T follicular helper cell (primary cell): ENCODE measurements at regions not wholly inside any gene's neighbourhood (a gene's known extent, or its start where the extent isn't known, plus 50 kb on each side); places are given as distances from the start of the nearest gene placed in this dataset.

ENCODE experiments used
- DNase-seq: peaks from one replicate; pipeline ENCODE4 v3.0.0-alpha.2; 2020; ENCODE audit warnings: low read depth

DNA sequence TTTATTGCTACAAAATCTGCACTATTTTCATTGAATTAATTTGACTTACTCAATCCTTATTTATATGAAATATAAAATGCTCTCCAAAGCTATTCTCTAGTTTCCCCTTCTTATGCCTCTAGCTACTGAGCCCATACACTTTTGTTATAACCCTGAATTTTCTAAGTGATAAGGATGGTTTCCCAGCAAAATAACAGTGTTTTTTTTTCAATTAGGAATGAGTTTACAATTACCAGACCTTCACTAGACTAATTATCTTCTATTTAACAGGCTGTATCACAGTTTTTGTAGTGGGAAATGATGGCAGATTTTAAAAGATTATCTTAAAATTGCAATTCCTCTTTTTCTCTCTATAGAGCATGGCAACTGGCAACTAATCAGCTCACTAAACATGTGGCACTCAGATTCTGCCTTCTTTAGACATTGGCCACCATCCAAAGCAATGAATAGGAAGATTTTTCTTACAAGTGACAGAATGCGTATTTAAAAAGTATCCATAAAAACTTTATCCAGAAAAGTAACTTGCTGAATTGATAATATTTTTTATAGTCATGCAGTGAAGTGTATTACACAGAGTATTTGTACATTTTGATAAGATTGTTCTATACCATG lies 585.7 kb upstream of the ZNF608 start:
- DNase-seq: no peak

DNA sequence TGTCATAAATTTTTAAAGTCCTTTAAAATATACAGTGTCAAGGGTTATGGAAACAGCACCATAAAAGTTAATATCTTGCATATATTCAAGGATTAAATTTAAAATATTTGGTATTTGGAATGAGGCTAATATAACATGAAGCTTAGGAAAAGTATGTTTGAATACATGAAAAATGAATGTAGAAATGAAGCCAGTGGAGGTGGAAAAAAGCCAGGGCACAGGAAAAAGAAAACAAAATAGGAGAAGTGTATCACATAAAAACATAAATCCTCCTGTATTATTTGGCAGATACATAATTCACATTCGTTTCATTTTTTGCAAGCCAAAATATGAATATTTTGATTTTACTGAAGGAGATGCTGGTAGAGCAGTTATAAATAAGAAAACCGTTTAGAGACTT lies 587.0 kb upstream of the ZNF608 start:
- no peak for DNase-seq

DNA sequence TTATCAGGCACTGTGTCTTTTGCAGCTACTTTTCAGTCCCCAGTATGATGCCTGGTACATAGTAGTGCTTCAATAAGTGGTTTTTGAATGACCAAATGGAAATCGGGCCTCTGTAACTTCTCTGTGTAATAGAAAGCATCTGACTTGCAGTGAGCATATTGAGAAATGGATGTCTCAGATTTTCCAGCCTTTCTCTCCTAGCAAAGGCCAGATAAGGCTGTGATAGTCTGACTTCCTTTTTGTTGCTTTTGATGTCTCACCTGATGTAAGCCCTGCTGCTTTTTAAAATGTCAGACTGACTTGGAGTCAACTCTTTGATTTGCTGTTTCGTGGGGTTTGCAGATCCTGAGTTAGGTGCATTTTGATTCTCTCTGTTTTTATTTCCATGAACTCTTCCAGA lies 590.0 kb upstream of the ZNF608 start:
- no peak for DNase-seq

DNA sequence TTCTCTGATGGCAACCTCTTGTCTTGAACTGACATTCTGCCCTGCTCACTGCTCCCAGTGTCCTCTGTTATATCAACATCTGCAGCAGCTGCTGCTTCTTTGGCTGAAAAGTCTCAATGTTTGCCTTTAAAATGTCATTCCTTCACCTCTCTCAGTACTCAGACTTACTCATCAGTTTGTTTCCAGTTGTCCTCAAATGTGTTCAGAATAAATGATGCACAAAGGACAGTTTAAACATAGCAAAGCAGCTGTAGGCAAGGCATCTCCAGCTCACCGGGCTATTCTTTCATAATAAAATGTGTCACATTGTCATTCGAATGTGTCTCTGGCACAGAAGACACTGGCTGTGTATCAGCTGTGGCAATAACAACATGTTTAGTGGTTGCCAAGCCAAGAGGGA lies 590.9 kb upstream of the ZNF608 start:
- DNase-seq: no peak

DNA sequence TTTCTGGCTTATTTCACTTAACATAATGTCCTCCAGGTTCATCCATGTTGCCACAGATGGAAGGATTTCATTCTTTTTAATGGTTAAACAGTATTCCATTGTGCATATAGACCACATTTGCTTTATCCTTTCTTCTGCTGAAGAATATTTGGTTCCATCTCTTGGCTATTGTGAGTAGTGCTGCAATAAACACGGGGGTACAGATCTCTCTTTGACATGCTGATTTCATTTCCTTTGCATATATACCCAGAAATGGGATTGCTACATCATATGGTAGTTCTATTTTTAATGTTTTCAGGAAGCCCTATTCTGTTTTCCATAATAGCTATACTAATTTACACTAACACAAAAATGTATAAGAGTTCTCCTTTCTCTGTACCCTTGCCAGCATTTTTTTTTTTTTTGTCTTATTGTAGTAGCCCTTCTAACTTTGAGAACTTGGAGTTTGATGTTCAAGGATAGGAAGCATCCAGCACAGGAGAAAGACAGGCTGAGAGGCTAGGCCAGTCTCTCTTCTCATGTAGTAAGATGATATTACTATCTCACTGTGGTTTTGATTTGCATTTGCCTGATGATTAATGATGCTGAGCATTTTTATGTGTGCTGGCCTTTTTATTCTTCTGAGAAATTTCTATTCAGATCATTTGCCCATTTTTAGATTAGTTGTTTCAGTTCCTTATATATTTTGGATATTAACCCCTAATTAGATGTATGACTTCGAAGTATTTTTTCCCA lies 592.2 kb upstream of the ZNF608 start:
- no peak for DNase-seq

DNA sequence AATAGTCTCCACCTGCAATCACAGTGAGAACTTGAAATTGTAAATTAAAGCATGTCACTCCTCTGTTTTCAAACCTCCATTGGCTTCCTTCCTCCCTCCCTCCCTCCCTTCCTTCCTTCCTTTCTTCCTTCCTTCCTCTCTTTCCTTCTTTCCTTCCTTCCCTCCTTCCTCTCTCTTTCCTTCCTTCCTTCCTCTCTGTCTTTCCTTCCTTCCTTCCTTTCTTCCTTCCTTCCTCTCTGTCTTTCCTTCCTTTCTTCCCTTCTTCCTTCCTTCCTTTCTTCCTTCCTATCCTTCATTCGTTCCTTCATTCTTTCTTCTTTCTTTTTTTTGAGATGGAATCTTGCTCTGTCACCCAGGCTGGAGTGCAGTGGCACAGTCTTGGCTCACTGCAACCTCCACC lies 595.0 kb upstream of the ZNF608 start:
- no peak for DNase-seq

DNA sequence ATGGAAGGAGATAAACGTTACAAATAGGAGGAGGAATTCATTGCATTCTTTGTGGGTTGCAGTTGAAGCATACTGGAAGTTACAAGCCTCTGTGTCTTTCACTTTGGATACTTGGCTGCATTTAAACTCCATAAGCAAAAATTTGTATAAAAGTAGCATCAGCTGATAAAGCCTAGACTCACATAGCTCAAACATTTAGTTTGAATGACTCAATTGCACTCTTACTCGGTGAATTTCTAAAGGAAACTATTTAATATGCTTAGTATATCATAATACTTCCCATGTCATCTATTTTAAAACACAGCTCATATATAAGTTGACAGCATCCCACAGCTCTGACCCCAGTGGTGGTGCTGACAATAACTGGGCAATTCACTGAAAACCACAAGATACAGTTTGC lies 596.6 kb upstream of the ZNF608 start:
- no peak for DNase-seq

DNA sequence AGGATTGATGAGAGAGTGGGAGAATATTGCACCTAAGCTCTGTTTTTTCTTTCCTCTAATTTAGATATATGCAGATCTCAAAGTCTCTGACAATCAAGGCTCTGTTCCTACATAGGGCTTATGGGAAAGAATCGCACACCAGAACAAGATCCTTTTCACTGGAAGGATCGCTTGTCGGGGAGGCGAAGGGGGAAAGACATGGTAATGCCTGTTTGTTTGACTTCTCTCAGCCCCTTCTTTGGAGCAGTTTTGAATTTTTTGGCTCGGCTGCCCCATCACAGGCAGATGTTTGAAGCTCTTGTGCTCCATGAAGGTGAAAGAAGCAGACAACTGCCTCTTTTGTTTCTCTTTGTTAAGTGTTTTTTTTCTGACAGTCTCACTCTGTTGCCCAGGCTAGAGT lies 599.9 kb upstream of the ZNF608 start:
- no peak for DNase-seq

DNA sequence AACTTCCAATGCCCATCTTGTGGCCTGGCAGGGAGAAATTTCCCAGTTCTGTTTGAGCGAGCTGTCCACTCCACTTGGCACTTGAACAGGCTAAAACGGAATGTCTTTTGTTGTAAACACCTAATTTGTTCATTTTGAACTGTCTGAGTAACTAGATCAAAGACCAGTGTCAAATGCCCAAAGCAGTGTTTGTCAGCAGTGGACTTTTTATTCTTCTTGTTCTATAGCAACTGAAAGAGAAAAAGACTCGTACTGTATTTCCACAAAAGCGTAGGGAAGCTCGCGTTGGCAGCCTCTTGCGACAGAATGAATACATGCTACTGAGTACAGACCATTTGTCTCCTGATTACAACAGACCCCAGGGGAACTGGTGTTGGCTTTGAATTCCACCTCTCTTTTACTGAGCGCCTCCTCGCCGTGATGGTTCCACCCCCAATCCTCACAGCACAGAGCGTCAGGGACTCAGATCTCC lies 601.8 kb upstream of the ZNF608 start:
- no peak for DNase-seq

DNA sequence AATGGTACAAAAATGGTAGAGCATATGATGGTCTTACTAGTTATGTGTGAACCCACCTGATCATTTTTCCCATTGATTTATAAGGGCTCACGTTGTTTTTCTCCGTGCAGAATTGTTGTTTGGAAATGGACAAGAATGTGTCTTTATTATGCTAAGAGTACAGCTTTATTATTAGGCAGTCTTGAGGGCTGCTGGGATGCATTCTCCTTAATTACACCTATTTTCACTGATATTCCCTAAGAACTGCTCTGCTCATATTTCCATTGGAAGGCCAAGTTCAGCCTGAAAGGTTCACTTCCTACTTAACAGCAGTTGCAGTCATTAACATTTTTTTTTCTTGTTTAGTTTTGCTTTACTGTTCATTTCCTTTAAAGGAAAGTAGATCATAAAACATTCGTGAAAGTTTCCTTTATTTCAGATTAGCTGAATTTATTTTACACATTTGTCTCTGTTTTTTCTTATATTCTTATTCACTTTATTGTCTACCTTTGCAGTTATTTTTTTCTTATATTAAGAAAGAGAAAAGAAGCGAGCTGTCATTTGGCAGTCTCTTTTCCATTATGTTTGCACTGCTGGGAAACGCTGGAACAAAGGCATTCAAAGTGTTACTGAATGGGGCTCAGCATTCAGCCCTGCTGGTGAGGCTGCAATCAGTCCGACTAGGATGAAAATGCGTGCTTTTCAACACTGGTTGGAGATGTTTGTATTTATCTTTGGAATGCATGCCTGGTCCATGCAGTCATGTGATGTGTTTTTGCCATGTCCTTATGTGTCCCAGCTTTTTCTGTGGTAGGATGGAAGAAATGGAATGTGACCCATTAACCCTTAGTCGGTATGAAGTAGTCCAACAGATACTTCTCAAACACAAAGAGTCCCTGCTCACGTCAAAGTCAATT lies 602.7 kb upstream of the ZNF608 start:
- no peak for DNase-seq

DNA sequence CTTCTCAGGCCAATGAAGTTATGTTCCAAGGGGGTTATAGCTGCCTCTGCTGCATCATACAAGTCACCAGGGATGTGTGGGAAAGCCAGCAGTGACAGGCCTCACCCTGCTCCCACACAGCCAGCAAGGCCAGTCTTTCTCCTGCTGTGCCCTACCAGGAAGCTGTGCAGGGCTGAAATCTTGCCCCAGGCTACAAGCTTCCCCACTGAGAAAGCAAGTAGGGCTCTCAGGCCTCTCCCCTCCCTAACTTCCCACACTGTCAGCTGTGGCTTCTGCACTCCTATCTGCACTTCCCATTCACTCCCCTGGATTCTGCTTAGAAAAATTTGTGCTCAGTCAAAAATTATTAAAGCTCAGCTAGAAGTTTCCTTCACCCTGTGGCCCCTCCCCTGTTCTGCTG lies 611.2 kb upstream of the ZNF608 start:
- DNase-seq: no peak

DNA sequence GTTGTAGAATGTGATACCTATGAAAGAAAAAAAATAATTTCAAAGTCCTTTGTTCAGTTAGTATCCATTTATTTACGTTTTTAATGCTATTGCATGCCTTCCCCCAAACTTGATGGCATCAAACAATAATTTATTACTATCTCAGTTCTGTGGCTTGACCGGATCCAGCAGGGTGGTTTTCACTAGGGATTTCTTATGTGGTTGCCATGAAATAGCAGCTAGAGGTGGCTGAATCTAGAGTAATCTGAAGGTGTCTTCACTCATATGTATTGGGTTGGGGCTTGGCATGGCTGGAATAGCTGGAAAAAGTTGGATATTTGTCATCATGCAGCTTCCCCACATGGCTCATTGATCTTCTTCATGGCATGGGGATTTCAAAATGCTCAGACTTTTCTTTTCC lies 619.3 kb upstream of the ZNF608 start:
- DNase-seq: no peak

DNA sequence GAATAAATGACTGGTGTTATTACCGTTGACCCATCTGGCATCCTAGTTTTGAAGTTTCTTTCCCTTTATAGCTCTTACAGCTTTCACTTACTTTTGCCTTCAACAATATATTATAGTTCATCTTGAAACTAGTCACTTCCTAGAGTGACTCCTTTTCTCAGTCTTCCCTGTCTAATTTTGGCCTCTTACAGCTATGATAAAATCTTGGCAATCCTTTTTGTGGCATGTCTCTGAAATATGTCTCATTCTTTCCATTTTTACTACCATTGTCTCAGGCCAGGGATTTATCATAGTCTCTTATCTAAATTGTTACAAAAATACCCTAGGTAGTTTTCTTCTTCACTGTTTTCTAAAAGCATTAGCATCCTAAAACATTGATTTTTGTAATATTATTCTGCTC lies 621.3 kb upstream of the ZNF608 start:
- no peak for DNase-seq

DNA sequence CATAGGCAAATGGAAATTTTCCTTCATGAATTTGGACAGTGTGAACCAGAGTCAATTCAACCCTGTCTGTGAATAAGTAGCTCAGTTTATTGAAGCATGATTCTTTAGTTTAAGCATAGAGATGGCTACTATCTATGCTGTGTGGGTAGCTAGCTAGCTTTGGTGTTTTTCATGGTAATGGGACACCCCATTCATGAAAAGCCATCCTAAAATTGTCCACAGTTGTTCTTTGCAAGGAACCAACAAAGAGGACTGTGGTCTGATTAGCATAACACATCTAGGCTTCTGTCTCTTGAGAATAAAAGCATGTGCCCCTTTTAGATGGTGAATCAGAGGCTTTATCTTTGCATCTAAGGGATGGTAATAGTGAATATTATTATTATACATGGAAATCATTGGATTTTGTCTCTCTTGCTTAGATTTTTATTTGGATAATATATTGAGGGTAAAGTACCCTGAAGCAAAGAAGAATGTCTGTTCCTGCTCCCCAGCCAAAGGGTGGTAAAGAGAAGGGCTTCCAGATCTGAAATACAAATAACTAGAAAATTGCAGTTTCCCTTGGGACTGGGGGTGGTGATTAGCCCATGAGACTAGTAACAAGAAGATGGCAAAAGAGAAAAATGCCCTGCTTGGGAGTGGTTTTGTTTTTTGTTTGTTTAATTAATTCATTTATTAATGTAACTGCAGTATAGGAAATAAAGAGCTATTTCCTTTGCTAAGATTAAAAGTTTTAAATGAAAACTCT lies 624.2 kb upstream of the ZNF608 start:
- DNase-seq: no peak

DNA sequence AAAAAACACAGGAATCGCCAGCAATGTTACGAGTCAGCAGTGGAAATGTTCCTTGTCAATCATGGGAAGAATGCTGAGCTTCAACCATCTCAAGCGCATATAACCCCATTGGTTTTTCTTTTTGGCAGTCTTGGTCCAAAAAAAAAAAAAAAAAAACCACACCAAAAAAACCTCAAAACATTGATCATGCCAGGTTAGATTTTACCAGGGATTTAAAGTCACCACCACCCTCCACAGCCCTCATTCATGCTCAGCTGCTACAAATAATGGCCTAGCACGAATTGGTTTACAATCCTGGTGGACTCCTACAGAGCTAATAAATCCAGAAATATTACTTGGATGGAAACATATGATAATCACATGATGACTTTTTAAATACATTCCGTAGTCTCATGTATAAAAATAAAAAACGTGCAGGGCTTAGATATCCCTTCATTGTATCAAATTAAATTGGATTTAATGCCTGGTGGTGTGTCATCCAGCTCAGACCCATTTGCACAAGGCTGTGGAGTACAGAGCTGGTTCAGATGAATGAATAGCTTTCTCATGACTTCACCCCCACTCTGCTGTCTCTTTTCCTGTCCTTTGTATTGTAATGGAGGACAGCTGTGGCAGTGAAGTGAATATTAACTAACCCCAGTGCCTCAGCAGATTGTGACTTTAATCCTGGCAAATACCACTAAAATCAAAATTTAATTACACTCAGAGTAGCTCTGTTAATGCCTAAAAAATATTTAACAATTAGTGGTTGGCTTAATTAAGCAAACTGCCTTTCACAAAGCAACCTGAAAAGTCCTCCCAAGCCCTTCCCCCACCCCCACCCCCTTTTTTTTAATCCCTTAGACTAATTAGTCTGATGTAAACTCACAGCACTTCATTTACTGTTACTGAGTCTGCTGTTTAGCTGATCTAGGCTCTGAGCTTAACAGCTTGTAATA lies 626.5 kb upstream of the ZNF608 start:
- DNase-seq: no peak

DNA sequence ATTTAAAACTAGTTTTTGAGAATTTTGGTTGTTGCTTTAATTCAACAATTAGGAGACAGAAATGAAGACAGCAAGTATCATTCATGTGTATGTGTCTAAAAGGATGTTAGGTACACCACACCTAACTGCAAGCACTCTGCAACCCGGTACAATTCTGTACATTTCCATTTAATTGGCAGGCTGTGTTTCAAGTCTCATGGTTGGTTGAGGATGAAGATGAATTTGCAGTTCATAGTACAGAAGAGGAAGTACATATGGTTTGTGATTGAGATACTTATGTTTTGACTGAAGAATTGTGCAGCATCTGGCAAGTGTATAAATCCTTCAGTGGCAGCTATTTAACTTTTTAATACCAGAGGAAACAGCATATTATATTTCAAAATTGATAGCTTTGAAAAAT lies 628.7 kb upstream of the ZNF608 start:
- no peak for DNase-seq

DNA sequence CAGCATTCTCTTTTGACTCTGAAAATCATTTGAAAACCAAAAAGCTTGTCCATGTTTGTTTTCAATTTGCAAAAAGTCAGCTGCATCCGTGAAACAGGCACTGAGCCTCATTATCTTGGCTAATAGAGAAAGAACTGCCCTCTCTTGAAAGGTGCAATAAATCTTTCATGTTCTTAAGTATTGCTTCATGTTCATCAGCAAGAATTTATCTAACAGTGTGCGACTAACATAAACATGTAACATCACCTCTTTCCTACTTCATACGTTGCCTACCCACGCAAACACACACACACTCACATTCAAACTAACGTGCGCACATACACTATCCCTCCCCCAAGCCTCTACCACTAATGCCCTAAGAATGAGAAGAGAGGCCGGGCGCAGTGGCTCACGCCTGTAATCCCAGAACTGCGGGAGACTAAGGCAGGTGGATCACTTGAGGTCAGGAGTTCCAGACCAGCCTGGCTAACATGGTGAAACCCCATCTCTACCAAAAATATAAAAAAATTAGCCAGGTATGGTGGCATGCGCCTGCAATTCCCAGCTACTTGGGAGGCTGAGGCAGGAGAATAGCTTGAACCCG lies 629.7 kb upstream of the ZNF608 start:
- DNase-seq: no peak

DNA sequence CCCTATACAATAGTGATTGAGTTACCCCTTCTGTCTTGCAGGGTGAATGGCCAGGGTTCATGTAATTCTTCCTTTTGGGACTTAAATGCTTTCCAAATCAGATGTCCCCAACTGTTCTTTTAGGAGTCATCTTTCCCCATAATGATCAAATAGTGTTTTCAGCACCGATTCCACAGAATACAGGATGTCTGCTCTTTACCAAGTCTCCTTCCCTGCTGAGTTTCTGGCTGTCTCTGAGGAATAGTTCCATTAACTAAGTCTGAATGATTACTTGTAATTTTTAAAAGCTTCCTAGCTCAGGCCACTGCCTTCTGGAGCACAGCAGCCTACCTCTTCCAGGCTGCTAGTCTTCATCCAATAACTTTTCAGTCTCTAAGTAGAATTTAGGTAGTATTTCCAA lies 630.7 kb upstream of the ZNF608 start:
- DNase-seq: no peak

DNA sequence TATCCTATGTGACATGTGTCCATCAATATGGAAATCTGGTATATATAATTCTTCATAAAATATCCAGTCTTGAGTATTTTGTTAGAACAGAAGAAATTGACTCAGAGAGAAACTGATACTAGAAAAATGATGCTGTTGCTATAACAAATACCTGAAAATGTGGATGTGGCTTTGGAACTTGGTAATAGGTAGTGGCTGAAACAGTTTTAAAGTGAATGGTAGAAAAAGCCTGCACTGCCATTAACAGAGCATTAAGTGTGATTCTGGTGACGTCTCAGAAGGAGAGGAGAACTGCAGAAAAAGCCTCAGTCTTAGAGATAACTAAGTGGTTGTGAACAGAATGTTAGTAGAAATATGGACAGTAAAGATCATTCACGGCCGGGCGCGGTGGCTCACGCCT lies 634.9 kb upstream of the ZNF608 start:
- no peak for DNase-seq

DNA sequence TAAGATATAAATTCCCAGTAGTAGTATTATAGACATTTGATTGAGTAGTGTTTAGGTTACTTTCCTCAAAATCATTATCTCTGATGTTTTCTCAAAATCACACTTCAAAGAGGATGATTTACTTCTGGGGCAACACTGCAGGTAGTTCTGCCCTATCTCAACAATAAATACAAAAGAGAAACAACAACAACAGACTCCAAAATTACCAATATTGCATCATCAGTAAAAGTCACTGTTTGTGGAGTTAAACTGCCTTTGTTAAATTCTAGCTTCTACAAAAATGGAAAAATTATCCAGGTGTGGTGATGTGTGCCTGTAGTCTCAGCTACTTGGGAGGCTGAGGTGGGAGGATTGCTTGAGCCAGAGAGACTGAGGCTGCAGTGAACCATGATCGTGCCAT lies 637.6 kb upstream of the ZNF608 start:
- DNase-seq: no peak

DNA sequence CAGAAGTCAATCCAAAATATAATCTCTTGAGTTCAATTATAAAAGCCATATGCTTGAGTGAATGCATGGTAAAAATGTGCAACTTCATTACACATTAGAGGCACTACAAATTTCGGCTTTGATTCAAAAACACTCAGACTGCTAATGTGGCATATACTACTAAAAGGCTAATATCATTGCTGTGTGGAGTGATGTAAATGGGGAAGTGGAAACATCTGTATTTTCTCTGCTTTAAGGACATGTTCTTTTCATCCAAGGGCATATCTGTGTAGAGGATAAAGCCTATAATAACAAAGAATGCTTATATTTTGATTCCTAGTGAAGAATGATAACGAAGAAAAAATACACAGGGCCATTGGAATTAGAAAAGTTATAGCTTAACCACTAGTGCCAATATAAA lies 643.9 kb upstream of the ZNF608 start:
- DNase-seq: no peak
